HEK293 (cell line): ENCODE measurements at regions not wholly inside any gene's neighbourhood (a gene's known extent, or its start where the extent isn't known, plus 50 kb on each side); places are given as distances from the start of the nearest gene placed in this dataset.

ENCODE experiments used
- CTCF ChIA-PET: fragments of 350-600 bp; formaldehyde crosslinking; extraction: SDS; loops from one replicate; lab custom pipeline; 2021; ENCODE audit warnings: antibody characterized with exemption; lab: Yijun Ruan, JAX
- POLR2A ChIA-PET: fragments of 300-600 bp; formaldehyde crosslinking; extraction: SDS; loops from one replicate; lab custom pipeline; 2020; ENCODE audit warnings: antibody characterized with exemption, inconsistent platforms; lab: Yijun Ruan, JAX
- H3K27ac ChIP-seq: fragments of 200-500 bp; sonication (Bioruptor generic); 2 replicates; pipeline ENCODE4 v1.5.1; 2014; ENCODE audit warnings: low read depth, low read length, control low read depth, inconsistent platforms; ENCODE audit errors: extremely low read depth
- H3K36me3 ChIP-seq, 2 experiments: fragments of 200-500 bp in 1 of 2; sonication (Bioruptor generic) in 1 of 2; 1 replicate in 1 of 2; 2 replicates in 1 of 2; pipeline ENCODE4 v1.5.1; 2014 to 2017; ENCODE audit warnings: inconsistent platforms in 2 of 2, low read length in 2 of 2; ENCODE audit not compliant: control insufficient read depth in 2 of 2, insufficient read depth in 1 of 2
- H3K4me1 ChIP-seq: fragments of 200-500 bp; sonication (Bioruptor generic); 2 replicates; pipeline ENCODE4 v1.5.1; 2014; ENCODE audit warnings: mild to moderate bottlenecking, low read length, inconsistent platforms; ENCODE audit not compliant: control insufficient read depth, insufficient read depth
- H3K4me3 ChIP-seq: 2 replicates; pipeline ENCODE4 v1.5.1; 2011; ENCODE audit warnings: low read depth, mild to moderate bottlenecking, control low read depth, low read length, moderate library complexity
- H3K9me3 ChIP-seq: fragments of 200-500 bp; sonication (Bioruptor generic); 2 replicates; pipeline ENCODE4 v1.5.1; 2014; ENCODE audit warnings: low read depth, low read length, inconsistent platforms; ENCODE audit not compliant: control insufficient read depth, insufficient read depth
- KLF7 ChIP-seq: fragments of 450-650 bp; formaldehyde crosslinking; IDR thresholded peaks from 2 replicates; pipeline ENCODE4 v1.5.1; 2016; ENCODE audit warnings: missing biosample characterization, missing genetic modification characterization, borderline replicate concordance
- ZNF184 ChIP-seq: fragments of 450-650 bp; IDR thresholded peaks from 2 replicates; pipeline ENCODE4 v1.5.1; 2018; ENCODE audit warnings: missing biosample characterization, mild to moderate bottlenecking, missing genetic modification characterization
- ZNF202 ChIP-seq: fragments of 450-650 bp; formaldehyde crosslinking; IDR thresholded peaks from 2 replicates; pipeline ENCODE4 v1.5.1; 2016; ENCODE audit warnings: missing biosample characterization, missing genetic modification characterization, borderline replicate concordance
- ZNF23 ChIP-seq: fragments of 450-650 bp; formaldehyde crosslinking; IDR thresholded peaks from 2 replicates; pipeline ENCODE4 v1.5.1; 2016; ENCODE audit warnings: missing biosample characterization, missing genetic modification characterization, borderline replicate concordance
- ZNF274 ChIP-seq, 2 experiments: fragments of 200-500 bp in 1 of 2; fragments of 450-650 bp in 1 of 2; sonication (Bioruptor generic) in 1 of 2; formaldehyde crosslinking in 1 of 2; IDR thresholded peaks; 2 replicates each; pipeline versions ENCODE4 v1.5.1 to v1.6.1; 2014 to 2016; ENCODE audit warnings: borderline replicate concordance in 1 of 2, inconsistent platforms in 1 of 2, low read length in 1 of 2, missing biosample characterization in 1 of 2, missing genetic modification characterization in 1 of 2
- ZNF48 ChIP-seq: fragments of 450-650 bp; formaldehyde crosslinking; IDR thresholded peaks from 2 replicates; pipeline ENCODE4 v1.5.1; 2016; ENCODE audit warnings: missing biosample characterization, missing genetic modification characterization
- ZNF558 ChIP-seq: fragments of 450-650 bp; formaldehyde crosslinking; IDR thresholded peaks from 2 replicates; pipeline ENCODE4 v1.5.1; 2016; ENCODE audit warnings: missing biosample characterization, missing genetic modification characterization
- ZNF677 ChIP-seq: fragments of 450-650 bp; IDR thresholded peaks from 2 replicates; pipeline ENCODE4 v1.5.0; 2018; ENCODE audit warnings: missing biosample characterization, mild to moderate bottlenecking, missing genetic modification characterization, moderate library complexity
- TF ChIP-seq, protein P1 (sequence below): fragments of 450-650 bp; formaldehyde crosslinking; IDR thresholded peaks from 2 replicates; pipeline ENCODE4 v1.5.1; 2016; ENCODE audit warnings: missing biosample characterization, missing genetic modification characterization, low read depth
- TF ChIP-seq, protein P2 (sequence below): IDR thresholded peaks from 2 replicates; pipeline ENCODE4 v1.6.1; 2011; ENCODE audit warnings: mild to moderate bottlenecking, low read depth, low read length, borderline replicate concordance
- TF ChIP-seq, protein P3 (sequence below): fragments of 450-650 bp; formaldehyde crosslinking; IDR thresholded peaks from 2 replicates; pipeline ENCODE4 v1.5.1; 2016; ENCODE audit warnings: missing biosample characterization, missing genetic modification characterization
- TF ChIP-seq, protein P4 (sequence below): fragments of 450-650 bp; formaldehyde crosslinking; IDR thresholded peaks from 2 replicates; pipeline ENCODE4 v1.5.1; 2016; ENCODE audit warnings: missing biosample characterization, missing genetic modification characterization
- TF ChIP-seq, protein P5 (sequence below): fragments of 450-650 bp; formaldehyde crosslinking; IDR thresholded peaks from 2 replicates; pipeline ENCODE4; 2016; ENCODE audit warnings: missing biosample characterization, missing genetic modification characterization
- TF ChIP-seq, protein P6 (sequence below): fragments of 450-650 bp; formaldehyde crosslinking; IDR thresholded peaks from 2 replicates; pipeline ENCODE4 v1.5.1; 2016; ENCODE audit warnings: missing biosample characterization, missing genetic modification characterization

DNA sequence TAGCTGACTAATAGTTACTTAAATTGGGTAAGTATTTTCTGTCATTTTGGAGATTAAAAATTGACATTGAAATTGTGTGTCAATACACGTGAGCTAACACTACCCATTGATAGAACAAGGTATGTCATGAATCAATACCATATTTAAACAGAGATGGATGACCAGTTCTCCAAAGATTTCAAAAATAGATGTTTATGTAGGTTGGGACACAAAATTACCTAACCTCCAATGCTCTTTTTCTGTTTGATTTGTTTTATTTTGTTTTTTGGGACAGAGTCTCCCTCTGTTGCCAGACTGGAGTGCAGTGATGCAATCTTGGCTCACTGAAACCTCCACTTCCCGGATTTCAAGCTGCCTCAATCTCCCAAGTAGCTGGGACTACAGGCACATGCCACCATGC lies 1491.7 kb downstream of the GRIK2 start (continued):
- TF ChIP-seq, protein P1, sequence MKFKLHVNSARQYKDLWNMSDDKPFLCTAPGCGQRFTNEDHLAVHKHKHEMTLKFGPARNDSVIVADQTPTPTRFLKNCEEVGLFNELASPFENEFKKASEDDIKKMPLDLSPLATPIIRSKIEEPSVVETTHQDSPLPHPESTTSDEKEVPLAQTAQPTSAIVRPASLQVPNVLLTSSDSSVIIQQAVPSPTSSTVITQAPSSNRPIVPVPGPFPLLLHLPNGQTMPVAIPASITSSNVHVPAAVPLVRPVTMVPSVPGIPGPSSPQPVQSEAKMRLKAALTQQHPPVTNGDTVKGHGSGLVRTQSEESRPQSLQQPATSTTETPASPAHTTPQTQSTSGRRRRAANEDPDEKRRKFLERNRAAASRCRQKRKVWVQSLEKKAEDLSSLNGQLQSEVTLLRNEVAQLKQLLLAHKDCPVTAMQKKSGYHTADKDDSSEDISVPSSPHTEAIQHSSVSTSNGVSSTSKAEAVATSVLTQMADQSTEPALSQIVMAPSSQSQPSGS, result no peak
- TF ChIP-seq, protein P2, sequence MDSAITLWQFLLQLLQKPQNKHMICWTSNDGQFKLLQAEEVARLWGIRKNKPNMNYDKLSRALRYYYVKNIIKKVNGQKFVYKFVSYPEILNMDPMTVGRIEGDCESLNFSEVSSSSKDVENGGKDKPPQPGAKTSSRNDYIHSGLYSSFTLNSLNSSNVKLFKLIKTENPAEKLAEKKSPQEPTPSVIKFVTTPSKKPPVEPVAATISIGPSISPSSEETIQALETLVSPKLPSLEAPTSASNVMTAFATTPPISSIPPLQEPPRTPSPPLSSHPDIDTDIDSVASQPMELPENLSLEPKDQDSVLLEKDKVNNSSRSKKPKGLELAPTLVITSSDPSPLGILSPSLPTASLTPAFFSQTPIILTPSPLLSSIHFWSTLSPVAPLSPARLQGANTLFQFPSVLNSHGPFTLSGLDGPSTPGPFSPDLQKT, result no peak

DNA sequence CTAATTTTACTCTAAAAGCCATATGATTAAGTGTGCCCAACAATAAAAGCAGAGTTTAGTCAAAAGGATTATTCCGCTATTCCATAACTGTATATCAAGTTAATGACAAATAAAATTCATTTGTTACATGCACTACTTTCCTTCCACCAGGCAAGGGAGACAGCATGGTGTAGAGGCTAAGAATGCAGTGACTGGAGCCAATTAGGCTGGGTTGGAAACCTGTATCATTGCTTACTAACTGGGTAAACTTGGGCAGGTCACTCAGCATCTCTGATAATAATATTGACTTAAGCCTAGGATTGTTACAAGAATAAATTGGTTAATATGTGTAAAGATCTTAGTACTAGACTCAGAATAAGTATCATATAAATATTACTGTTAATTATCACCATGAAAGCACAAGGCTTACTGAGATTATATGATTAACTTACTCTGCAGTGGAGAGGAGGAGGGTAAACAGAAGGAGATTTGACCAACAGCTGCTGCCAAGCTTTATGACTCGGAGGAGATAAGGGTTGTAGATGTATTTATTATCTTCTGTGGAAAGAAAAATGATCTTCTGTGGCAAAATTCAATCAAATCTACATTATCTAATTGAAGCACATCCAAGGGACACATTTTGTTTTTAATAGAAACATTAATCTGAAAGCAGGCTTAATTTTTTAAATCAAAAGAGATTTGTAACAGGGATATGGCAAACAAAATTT lies 1459.9 kb downstream of the GRIK2 start:
- POLR2A ChIA-PET, result no interaction called here
- H3K4me1 ChIP-seq, result no peaks in the 10 kb centered on the region
- H3K4me3 ChIP-seq, result no peak overlapping the region
- no peak overlapping the region for H3K27ac ChIP-seq
- H3K9me3 ChIP-seq, result no peaks in the 10 kb centered on the region
- TF ChIP-seq, protein P3, sequence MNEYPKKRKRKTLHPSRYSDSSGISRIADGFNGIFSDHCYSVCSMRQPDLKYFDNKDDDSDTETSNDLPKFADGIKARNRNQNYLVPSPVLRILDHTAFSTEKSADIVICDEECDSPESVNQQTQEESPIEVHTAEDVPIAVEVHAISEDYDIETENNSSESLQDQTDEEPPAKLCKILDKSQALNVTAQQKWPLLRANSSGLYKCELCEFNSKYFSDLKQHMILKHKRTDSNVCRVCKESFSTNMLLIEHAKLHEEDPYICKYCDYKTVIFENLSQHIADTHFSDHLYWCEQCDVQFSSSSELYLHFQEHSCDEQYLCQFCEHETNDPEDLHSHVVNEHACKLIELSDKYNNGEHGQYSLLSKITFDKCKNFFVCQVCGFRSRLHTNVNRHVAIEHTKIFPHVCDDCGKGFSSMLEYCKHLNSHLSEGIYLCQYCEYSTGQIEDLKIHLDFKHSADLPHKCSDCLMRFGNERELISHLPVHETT (tag by site-specific recombination), result no peak
- TF ChIP-seq KLF7 (tag by site-specific recombination) (no peak), ZNF23 (tag by site-specific recombination) (no peak), ZNF274 (IDR thresholded peaks at IDR 0.05; ENCODE audit: low read length) (no peak), ZNF274 (tag by site-specific recombination; IDR thresholded peaks at IDR 0.05; ENCODE audit: borderline replicate concordance) (no peak), ZNF558 (tag by site-specific recombination) (no peak), ZNF202 (tag by site-specific recombination) (no peak), ZNF48 (tag by site-specific recombination) (no peak), ZNF184 (tag by site-specific recombination) (no peak), ZNF677 (tag by site-specific recombination) (no peak)
- TF ChIP-seq, protein P4, sequence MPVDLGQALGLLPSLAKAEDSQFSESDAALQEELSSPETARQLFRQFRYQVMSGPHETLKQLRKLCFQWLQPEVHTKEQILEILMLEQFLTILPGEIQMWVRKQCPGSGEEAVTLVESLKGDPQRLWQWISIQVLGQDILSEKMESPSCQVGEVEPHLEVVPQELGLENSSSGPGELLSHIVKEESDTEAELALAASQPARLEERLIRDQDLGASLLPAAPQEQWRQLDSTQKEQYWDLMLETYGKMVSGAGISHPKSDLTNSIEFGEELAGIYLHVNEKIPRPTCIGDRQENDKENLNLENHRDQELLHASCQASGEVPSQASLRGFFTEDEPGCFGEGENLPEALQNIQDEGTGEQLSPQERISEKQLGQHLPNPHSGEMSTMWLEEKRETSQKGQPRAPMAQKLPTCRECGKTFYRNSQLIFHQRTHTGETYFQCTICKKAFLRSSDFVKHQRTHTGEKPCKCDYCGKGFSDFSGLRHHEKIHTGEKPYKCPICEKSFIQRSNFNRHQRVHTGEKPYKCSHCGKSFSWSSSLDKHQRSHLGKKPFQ (tag by site-specific recombination), result no peak
- TF ChIP-seq, protein P5, sequence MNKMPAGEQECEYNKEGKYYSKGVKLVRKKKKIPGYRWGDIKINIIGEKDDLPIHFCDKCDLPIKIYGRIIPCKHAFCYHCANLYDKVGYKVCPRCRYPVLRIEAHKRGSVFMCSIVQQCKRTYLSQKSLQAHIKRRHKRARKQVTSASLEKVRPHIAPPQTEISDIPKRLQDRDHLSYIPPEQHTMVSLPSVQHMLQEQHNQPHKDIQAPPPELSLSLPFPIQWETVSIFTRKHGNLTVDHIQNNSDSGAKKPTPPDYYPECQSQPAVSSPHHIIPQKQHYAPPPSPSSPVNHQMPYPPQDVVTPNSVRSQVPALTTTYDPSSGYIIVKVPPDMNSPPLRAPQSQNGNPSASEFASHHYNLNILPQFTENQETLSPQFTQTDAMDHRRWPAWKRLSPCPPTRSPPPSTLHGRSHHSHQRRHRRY, result no peak
- TF ChIP-seq, protein P6, sequence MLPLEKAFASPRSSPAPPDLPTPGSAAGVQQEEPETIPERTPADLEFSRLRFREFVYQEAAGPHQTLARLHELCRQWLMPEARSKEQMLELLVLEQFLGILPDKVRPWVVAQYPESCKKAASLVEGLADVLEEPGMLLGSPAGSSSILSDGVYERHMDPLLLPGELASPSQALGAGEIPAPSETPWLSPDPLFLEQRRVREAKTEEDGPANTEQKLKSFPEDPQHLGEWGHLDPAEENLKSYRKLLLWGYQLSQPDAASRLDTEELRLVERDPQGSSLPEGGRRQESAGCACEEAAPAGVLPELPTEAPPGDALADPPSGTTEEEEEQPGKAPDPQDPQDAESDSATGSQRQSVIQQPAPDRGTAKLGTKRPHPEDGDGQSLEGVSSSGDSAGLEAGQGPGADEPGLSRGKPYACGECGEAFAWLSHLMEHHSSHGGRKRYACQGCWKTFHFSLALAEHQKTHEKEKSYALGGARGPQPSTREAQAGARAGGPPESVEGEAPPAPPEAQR (tag by site-specific recombination), result no peak
- CTCF ChIA-PET, result interaction anchor here (0.7 to 0.8 kb wide), 2 partner anchors 249 to 528 kb away, joined by 3 read pairs; no protein-coding TSS in a partner anchor
- no peaks in the 10 kb centered on the region for H3K36me3 ChIP-seq
